GM10248 (cell line): ENCODE measurements at regions not wholly inside any gene's neighbourhood (a gene's known extent, or its start where the extent isn't known, plus 50 kb on each side); places are given as distances from the start of the nearest gene placed in this dataset.

Experiments
- CTCF ChIA-PET: fragments of 300-600 bp; sonication (Branson Sonifier 250); formaldehyde crosslinking; extraction: SDS; loops from one replicate; lab custom pipeline; 2021; ENCODE audit warnings: antibody characterized with exemption; lab: Yijun Ruan, JAX
- POLR2A ChIA-PET: fragments of 350-650 bp; sonication (Branson Sonifier 250); formaldehyde crosslinking; extraction: SDS; loops from one replicate; lab custom pipeline; 2020; ENCODE audit warnings: antibody characterized with exemption; lab: Yijun Ruan, JAX
- DNase-seq: peaks from one replicate; pipeline ENCODE4 v3.0.0; 2012; ENCODE audit errors: extremely low spot score
- TF ChIP-seq, protein P1 (sequence below): IDR thresholded peaks from 2 replicates; pipeline ENCODE4 v1.5.1; 2012; ENCODE audit warnings: mild to moderate bottlenecking, low read depth; ENCODE audit errors: extremely low read depth, missing control alignments, control extremely low read depth

DNA sequence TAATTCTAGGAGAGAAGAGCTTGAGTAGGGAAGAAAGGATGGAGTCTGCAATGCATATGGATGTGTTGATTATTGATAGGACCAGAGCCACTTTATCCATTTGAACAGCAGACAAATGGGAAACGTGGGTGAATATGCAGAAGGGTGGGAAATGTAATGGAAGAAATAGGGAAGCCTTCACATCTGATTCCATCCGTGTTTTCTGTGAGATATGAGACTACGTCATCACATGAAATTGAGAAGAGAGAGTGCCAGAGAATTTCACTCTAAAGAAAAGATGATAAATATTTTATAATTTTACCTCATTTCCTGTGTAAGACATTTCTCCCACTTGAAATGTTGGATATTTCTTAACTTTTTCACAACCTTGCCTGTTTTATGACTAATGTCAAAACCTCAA, 788.4 kb upstream of the FAM98A start:
- TF ChIP-seq, protein P1, sequence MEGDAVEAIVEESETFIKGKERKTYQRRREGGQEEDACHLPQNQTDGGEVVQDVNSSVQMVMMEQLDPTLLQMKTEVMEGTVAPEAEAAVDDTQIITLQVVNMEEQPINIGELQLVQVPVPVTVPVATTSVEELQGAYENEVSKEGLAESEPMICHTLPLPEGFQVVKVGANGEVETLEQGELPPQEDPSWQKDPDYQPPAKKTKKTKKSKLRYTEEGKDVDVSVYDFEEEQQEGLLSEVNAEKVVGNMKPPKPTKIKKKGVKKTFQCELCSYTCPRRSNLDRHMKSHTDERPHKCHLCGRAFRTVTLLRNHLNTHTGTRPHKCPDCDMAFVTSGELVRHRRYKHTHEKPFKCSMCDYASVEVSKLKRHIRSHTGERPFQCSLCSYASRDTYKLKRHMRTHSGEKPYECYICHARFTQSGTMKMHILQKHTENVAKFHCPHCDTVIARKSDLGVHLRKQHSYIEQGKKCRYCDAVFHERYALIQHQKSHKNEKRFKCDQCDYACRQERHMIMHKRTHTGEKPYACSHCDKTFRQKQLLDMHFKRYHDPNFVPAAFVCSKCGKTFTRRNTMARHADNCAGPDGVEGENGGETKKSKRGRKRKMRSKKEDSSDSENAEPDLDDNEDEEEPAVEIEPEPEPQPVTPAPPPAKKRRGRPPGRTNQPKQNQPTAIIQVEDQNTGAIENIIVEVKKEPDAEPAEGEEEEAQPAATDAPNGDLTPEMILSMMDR = no peak

GRCh38 chr2:34379586-34379985, 780.5 kb upstream of the FAM98A start:
- TF ChIP-seq, protein P1 = no peak
- ChIA-PET POLR2A (no interaction called here), CTCF (interaction anchor here (1.1 kb wide), 1 partner anchor 13 kb away, joined by 4 read pairs; no protein-coding TSS in a partner anchor)
- DNase-seq = no peak

More for the DNA sequence above, 788.4 kb upstream of the FAM98A start:
- ChIA-PET CTCF (no interaction called here), POLR2A (no interaction called here)
- no peak for DNase-seq

DNA sequence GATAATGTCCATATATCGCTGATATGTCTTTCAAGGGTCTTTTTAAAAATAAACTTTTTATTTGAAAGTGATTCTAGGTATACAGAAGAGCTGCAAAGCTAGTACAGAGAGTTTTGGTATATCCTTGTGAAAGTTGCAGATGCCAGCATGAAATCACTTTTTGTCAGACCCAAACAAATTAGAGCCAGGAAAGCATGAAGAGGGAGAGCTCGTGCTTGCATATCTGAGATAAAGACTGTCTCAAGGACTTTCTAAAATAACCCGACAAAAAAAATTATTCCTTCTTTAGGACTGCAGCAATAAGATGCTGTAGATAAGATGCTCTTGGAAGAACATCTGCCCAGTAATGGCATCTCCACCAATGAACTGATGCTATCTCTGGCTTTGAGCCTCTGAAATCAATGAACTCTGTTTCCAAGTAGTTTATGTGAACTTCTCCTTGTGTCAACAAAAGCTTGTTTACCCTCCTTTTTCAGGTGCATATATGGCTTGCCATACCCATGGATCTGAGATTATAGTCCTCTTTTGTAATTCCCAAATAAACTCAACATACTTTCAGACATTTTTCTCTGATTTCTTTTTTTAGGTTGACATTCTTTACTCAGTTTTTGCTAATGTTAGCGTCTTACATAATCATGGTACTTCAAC, 774.6 kb upstream of the FAM98A start:
- DNase-seq = no peak
- TF ChIP-seq, protein P1 = no peak
- ChIA-PET POLR2A (no interaction called here), CTCF (interaction anchor here (1.3 kb wide), 1 partner anchor 15 kb away, joined by 3 read pairs; no protein-coding TSS in a partner anchor)

GRCh38 chr2:34372967-34373366, 773.9 kb upstream of the FAM98A start:
- ChIA-PET CTCF (interaction anchor here (1.3 kb wide), 1 partner anchor 14 kb away, joined by 3 read pairs; no protein-coding TSS in a partner anchor), POLR2A (no interaction called here)
- TF ChIP-seq, protein P1 = no peak
- no peak for DNase-seq

GRCh38 chr2:34371711-34372110, 772.6 kb upstream of the FAM98A start:
- TF ChIP-seq, protein P1 = no peak
- no peak for DNase-seq
- ChIA-PET CTCF (interaction anchor here (1.1 to 1.3 kb wide), 2 partner anchors 10 to 12 kb away, joined by 4 read pairs; no protein-coding TSS in a partner anchor), POLR2A (no interaction called here)

DNA sequence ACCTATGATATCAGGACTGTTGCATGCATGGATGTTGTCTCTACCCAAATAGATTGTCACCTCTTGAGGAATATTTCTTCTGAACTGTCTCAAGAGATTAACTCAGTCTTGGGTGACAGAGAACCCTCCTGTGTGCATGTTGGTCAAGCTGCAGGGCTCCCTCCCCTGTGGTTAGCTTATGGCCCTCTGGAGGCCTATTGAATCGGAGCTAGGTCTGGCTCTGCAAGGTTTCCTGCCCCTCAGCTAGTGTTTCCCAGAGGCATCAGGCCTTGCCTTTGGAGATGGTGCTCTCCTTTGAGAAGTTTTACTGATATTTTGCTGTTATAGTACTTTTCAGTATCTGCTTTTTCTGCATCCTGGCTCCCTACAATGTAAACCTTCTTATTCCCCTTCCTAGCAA, 769.2 kb upstream of the FAM98A start:
- POLR2A ChIA-PET = no interaction called here
- TF ChIP-seq, protein P1 = no peak
- CTCF ChIA-PET = interaction anchor here (1.8 kb wide), 1 partner anchor 10 kb away, joined by 7 read pairs; no protein-coding TSS in a partner anchor
- no peak for DNase-seq
